ENCODE measurements at regions not wholly inside any gene's neighbourhood (a gene's known extent, or its start where the extent isn't known, plus 50 kb on each side); places are given as distances from the start of the nearest gene placed in this dataset.
A peak's percentile ranks its signal among the peaks of the same experiment; 100 is the strongest.
"Not testable (repeated sequence)": the region's sequence is repeated elsewhere in the genome, so short reads cannot be mapped to it uniquely, and the experiment has no call there.

DNA sequence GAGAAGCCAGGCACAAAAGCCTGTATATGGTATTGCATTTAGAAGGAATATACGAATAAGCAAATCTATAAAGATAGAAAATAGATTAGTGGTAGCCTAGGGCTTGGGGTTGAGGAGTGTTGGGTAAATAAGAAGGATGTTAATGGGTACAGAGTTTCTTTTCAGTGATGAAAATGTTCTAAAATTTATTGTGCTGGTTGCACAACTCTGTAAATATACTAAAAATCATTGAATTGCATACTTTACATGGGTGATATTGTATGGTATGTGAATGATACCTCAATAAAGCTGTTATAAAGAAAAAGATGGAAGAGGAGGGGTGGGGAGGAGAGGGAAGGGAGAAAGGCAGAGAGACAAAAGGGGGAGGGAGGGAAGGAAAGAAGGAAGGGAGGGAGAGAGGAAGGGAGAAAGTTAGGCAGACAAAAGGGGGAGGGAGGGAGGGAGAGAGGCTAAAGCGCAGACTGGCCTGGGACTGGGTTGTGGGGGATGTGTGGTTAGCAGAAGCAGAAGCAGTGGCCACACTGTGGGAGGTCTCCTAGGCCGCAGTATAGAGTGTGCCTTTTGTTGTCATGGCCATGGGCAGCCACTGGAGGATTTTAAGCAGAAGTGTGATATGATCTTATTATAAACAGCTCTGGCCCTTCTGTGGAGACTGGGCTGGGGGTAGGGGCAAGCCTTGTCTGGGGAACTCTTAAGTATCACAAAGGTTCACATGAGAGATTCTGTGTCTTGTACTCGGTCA is 73.6 kb upstream of the ELK3 start:
- 70% methylated on average over 4 of the region's 4 CpGs for WGBS
- no peak overlapping the region for H3K9ac ChIP-seq (ENCODE audit: low read depth in 1 of 2, low read length in 2 of 2)
- H3K36me3 ChIP-seq (ENCODE audit: control insufficient read depth in 4 of 4, insufficient read depth in 3 of 4, low read depth in 1 of 4, low read length in 3 of 4): no peaks in the 10 kb centered on the region
- no peak for DNase-seq (ENCODE audit: low spot score)
- H3K27ac ChIP-seq (ENCODE audit: low read depth in 1 of 2, low read length in 2 of 2): no peak overlapping the region
- H3K4me1 ChIP-seq (ENCODE audit: control insufficient read depth in 4 of 4, insufficient read depth in 4 of 4, low read length in 3 of 4): no peaks in the 10 kb centered on the region
- no peaks in the 10 kb centered on the region for H3K9me3 ChIP-seq (ENCODE audit: control insufficient read depth in 4 of 4, low read length in 3 of 4)
- H3K27me3 ChIP-seq (ENCODE audit: control insufficient read depth in 4 of 4, insufficient read depth in 4 of 4, low read length in 3 of 4): no peaks in the 10 kb centered on the region
- no peak overlapping the region for H3K4me3 ChIP-seq (ENCODE audit: low read depth in 1 of 3, low read length in 3 of 3)
- TF ChIP-seq, protein P1, sequence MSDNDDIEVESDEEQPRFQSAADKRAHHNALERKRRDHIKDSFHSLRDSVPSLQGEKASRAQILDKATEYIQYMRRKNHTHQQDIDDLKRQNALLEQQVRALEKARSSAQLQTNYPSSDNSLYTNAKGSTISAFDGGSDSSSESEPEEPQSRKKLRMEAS (IDR thresholded peaks at IDR 0.05): no peak
- TF ChIP-seq, protein P2, sequence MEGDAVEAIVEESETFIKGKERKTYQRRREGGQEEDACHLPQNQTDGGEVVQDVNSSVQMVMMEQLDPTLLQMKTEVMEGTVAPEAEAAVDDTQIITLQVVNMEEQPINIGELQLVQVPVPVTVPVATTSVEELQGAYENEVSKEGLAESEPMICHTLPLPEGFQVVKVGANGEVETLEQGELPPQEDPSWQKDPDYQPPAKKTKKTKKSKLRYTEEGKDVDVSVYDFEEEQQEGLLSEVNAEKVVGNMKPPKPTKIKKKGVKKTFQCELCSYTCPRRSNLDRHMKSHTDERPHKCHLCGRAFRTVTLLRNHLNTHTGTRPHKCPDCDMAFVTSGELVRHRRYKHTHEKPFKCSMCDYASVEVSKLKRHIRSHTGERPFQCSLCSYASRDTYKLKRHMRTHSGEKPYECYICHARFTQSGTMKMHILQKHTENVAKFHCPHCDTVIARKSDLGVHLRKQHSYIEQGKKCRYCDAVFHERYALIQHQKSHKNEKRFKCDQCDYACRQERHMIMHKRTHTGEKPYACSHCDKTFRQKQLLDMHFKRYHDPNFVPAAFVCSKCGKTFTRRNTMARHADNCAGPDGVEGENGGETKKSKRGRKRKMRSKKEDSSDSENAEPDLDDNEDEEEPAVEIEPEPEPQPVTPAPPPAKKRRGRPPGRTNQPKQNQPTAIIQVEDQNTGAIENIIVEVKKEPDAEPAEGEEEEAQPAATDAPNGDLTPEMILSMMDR (IDR thresholded peaks at IDR 0.05; ENCODE audit: low read depth, low read length, missing input control): no peak
- no peak for TF ChIP-seq NR2F2 (IDR thresholded peaks at IDR 0.05)
- TF ChIP-seq GABPA (IDR thresholded peaks at IDR 0.05 in 1 of 2, conservative IDR thresholded peaks at IDR 0.05 in 1 of 2): no peak
- no peak for TF ChIP-seq RAD21 (IDR thresholded peaks at IDR 0.05)
- TF ChIP-seq, protein P3, sequence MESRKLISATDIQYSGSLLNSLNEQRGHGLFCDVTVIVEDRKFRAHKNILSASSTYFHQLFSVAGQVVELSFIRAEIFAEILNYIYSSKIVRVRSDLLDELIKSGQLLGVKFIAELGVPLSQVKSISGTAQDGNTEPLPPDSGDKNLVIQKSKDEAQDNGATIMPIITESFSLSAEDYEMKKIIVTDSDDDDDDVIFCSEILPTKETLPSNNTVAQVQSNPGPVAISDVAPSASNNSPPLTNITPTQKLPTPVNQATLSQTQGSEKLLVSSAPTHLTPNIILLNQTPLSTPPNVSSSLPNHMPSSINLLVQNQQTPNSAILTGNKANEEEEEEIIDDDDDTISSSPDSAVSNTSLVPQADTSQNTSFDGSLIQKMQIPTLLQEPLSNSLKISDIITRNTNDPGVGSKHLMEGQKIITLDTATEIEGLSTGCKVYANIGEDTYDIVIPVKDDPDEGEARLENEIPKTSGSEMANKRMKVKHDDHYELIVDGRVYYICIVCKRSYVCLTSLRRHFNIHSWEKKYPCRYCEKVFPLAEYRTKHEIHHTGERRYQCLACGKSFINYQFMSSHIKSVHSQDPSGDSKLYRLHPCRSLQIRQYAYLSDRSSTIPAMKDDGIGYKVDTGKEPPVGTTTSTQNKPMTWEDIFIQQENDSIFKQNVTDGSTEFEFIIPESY (IDR thresholded peaks at IDR 0.05): no peak
- no peak for TF ChIP-seq RXRA (IDR thresholded peaks at IDR 0.05)
- TF ChIP-seq FOXA2 (IDR thresholded peaks at IDR 0.05): no peak
- TF ChIP-seq HNF4G (IDR thresholded peaks at IDR 0.05): no peak

DNA sequence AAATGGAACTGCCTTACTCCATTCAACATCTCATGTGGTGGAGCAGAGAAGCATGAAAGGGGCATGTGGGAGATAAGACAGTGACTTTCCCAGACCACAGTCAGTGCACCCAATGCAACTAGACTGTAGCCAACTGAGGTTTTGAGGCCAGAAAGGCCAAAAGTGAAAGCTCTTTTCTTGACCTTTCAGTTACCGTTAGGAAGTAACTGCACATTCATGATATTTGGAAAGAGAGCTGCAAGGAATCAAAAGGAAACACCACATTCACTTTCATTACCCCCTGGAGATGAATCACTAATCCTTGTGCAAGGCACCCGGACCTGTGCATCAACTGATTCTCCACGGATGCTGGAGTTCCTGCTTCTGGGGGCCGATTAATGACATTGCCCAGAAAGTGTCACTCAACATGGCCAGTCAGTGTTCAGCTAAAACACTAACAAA is 72.9 kb upstream of the ELK3 start:
- TF ChIP-seq TAF1 (conservative IDR thresholded peaks at IDR 0.05) (no peak), NR2F2 (IDR thresholded peaks at IDR 0.05) (peak; percentile 52)
- no peaks in the 10 kb centered on the region for H3K9me3 ChIP-seq (ENCODE audit: control insufficient read depth in 4 of 4, low read length in 3 of 4)
- 49% methylated on average over 4 of the region's 4 CpGs for WGBS
- no peak overlapping the region for H3K4me3 ChIP-seq (ENCODE audit: low read depth in 1 of 3, low read length in 3 of 3)
- no peak overlapping the region for H3K27ac ChIP-seq (ENCODE audit: low read depth in 1 of 2, low read length in 2 of 2)
- H3K4me1 ChIP-seq (ENCODE audit: control insufficient read depth in 4 of 4, insufficient read depth in 4 of 4, low read length in 3 of 4): no peaks in the 10 kb centered on the region
- no peaks in the 10 kb centered on the region for H3K27me3 ChIP-seq (ENCODE audit: control insufficient read depth in 4 of 4, insufficient read depth in 4 of 4, low read length in 3 of 4)
- H3K36me3 ChIP-seq (ENCODE audit: control insufficient read depth in 4 of 4, insufficient read depth in 3 of 4, low read depth in 1 of 4, low read length in 3 of 4): no peaks in the 10 kb centered on the region
- no peak for DNase-seq (ENCODE audit: low spot score)
- no peak overlapping the region for H3K9ac ChIP-seq (ENCODE audit: low read depth in 1 of 2, low read length in 2 of 2)

DNA sequence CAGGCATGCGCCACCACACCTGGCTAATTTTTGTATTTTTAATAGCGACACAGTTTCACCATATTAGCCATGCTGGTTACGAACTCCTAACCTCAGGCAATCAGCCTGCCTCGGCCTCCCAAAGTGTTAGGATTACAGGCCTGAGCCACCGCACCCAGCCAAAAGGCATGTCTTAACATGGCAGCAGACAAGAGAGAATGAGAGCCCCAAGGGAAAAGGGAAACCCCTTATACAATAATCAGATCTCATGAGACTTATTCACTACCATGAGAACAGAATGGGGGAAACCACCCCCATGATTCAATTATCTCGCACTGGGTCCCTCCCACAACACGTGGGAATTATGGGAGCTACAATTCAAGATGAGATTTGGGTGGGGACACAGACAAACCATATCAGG is 65.9 kb upstream of the ELK3 start:
- WGBS: 84% methylated on average over 7 of the region's 7 CpGs

More for the DNA sequence above, 65.9 kb upstream of the ELK3 start:
- not testable (repeated sequence) for H3K27ac ChIP-seq (ENCODE audit: low read depth in 1 of 2, low read length in 2 of 2); H3K4me1 ChIP-seq (ENCODE audit: control insufficient read depth in 4 of 4, insufficient read depth in 4 of 4, low read length in 3 of 4); H3K36me3 ChIP-seq (ENCODE audit: control insufficient read depth in 4 of 4, insufficient read depth in 3 of 4, low read depth in 1 of 4, low read length in 3 of 4); H3K9ac ChIP-seq (ENCODE audit: low read depth in 1 of 2, low read length in 2 of 2); DNase-seq (ENCODE audit: low spot score); H3K27me3 ChIP-seq (ENCODE audit: control insufficient read depth in 4 of 4, insufficient read depth in 4 of 4, low read length in 3 of 4); H3K4me3 ChIP-seq (ENCODE audit: low read depth in 1 of 3, low read length in 3 of 3); H3K9me3 ChIP-seq (ENCODE audit: control insufficient read depth in 4 of 4, low read length in 3 of 4)
